ENCODE measurements at regions not wholly inside any gene's neighbourhood (a gene's known extent, or its start where the extent isn't known, plus 50 kb on each side); places are given as distances from the start of the nearest gene placed in this dataset.
"Not testable (repeated sequence)": the region's sequence is repeated elsewhere in the genome, so short reads cannot be mapped to it uniquely, and the experiment has no call there.

GRCh38 chr6:67766057-67766456 lies 869.0 kb upstream of the ADGRB3 start:
- intact Hi-C loops (cut with DNase I), result no loop called here
- DNase-seq (ENCODE audit: low spot score), result no peak

- DNase-seq (ENCODE audit: low spot score), result no peak
- intact Hi-C loops (cut with DNase I), result no loop called here
These were observed 876.1 kb upstream of the ADGRB3 start for GRCh38 chr6:67759001-67759400.

GRCh38 chr6:67757465-67758033 lies 877.5 kb upstream of the ADGRB3 start:
- no peak for DNase-seq (ENCODE audit: low spot score)
- intact Hi-C loops (cut with DNase I), result no loop called here

GRCh38 chr6:67748521-67748920 lies 886.6 kb upstream of the ADGRB3 start:
- intact Hi-C loops (cut with DNase I), result no loop called here
- no peak for DNase-seq (ENCODE audit: low spot score)

- intact Hi-C loops (cut with DNase I), result no loop called here
- no peak for DNase-seq (ENCODE audit: low spot score)
These were observed 898.3 kb upstream of the ADGRB3 start for GRCh38 chr6:67736816-67737215.

GRCh38 chr6:67736161-67736560 lies 898.9 kb upstream of the ADGRB3 start:
- DNase-seq (ENCODE audit: low spot score), result no peak
- intact Hi-C loops (cut with DNase I), result no loop called here

GRCh38 chr6:67735623-67736022 lies 899.5 kb upstream of the ADGRB3 start:
- intact Hi-C loops (cut with DNase I), result no loop called here
- no peak for DNase-seq (ENCODE audit: low spot score)

- peak; percentile 72 for DNase-seq (ENCODE audit: low spot score)
- intact Hi-C loops (cut with DNase I), result no loop called here
These were observed 912.2 kb upstream of the ADGRB3 start for GRCh38 chr6:67722861-67723261.

GRCh38 chr6:67717281-67717680 lies 917.8 kb upstream of the ADGRB3 start:
- DNase-seq (ENCODE audit: low spot score), result no peak
- intact Hi-C loops (cut with DNase I), result no loop called here

- no peak for DNase-seq (ENCODE audit: low spot score)
- intact Hi-C loops (cut with DNase I), result no loop called here
These were observed 928.7 kb upstream of the ADGRB3 start for GRCh38 chr6:67706388-67706787.

GRCh38 chr6:67698534-67698933 lies 936.5 kb upstream of the ADGRB3 start:
- intact Hi-C loops (cut with DNase I), result no loop called here
- DNase-seq (ENCODE audit: low spot score), result no peak

- DNase-seq (ENCODE audit: low spot score), result no peak
- intact Hi-C loops (cut with DNase I), result no loop called here
These were observed 941.0 kb upstream of the ADGRB3 start for GRCh38 chr6:67694127-67694526.

GRCh38 chr6:67689329-67689728 lies 945.8 kb upstream of the ADGRB3 start:
- DNase-seq (ENCODE audit: low spot score), result no peak
- intact Hi-C loops (cut with DNase I), result no loop called here

- intact Hi-C loops (cut with DNase I), result no loop called here
- DNase-seq (ENCODE audit: low spot score), result no peak
These were observed 947.7 kb upstream of the ADGRB3 start for GRCh38 chr6:67687396-67687795.

- DNase-seq (ENCODE audit: low spot score); intact Hi-C loops (cut with DNase I): not testable (repeated sequence)
These were observed 948.9 kb upstream of the ADGRB3 start for GRCh38 chr6:67686225-67686624.

- intact Hi-C loops (cut with DNase I), result no loop called here
- no peak for DNase-seq (ENCODE audit: low spot score)
These were observed 951.1 kb upstream of the ADGRB3 start for GRCh38 chr6:67683960-67684359.

GRCh38 chr6:67680297-67680932 lies 954.7 kb upstream of the ADGRB3 start:
- no peak for DNase-seq (ENCODE audit: low spot score)
- intact Hi-C loops (cut with DNase I), result no loop called here

- intact Hi-C loops (cut with DNase I), result no loop called here
- DNase-seq (ENCODE audit: low spot score), result no peak
These were observed 955.4 kb upstream of the ADGRB3 start for GRCh38 chr6:67679566-67680296.

- intact Hi-C loops (cut with DNase I), result no loop called here
These were observed 958.2 kb upstream of the ADGRB3 start for GRCh38 chr6:67676892-67677291.

GRCh38 chr6:67667637-67668422 lies 967.3 kb upstream of the ADGRB3 start:
- DNase-seq (ENCODE audit: low spot score), result no peak
- intact Hi-C loops (cut with DNase I), result no loop called here

More at GRCh38 chr6:67676892-67677291, 958.2 kb upstream of the ADGRB3 start:
- DNase-seq (ENCODE audit: low spot score), result no peak
